ENCODE measurements at regions not wholly inside any gene's neighbourhood (a gene's known extent, or its start where the extent isn't known, plus 50 kb on each side); places are given as distances from the start of the nearest gene placed in this dataset.

- no peak for DNase-seq
- intact Hi-C loops (cut with micrococcal nuclease), result no loop called here
- no peak overlapping the region for H3K27ac ChIP-seq (ENCODE audit: low read length)
- TF ChIP-seq CTCF (IDR thresholded peaks at IDR 0.05), result no peak
- H3K4me1 ChIP-seq (ENCODE audit: control insufficient read depth, insufficient read depth, low read length), result no peaks in the 10 kb centered on the region
- no peak for ATAC-seq
- Mint-ChIP-seq H3K4me1 (no peaks in the 10 kb centered on the region), H3K27me3 (ENCODE audit: low read depth in 2 of 2) (no peaks in the 10 kb centered on the region), H3K36me3 (no peaks in the 10 kb centered on the region), H3K27ac (no peak overlapping the region), H3K9me3 (peaks cover 7 to 13% of the 10 kb centered on the region in 2 donors), H3K4me3 (no peak overlapping the region)
- no peaks in the 10 kb centered on the region for H3K36me3 ChIP-seq (ENCODE audit: control insufficient read depth, insufficient read depth, low read length)
- 98% methylated on average over 4 of the region's 4 CpGs for WGBS (ENCODE audit: insufficient coverage)
- H3K9me3 ChIP-seq (ENCODE audit: control insufficient read depth, insufficient read depth, low read length), result peaks cover 6% of the 10 kb centered on the region
- no peak overlapping the region for H3K4me3 ChIP-seq (ENCODE audit: low read length)
- no peaks in the 10 kb centered on the region for H3K27me3 ChIP-seq (ENCODE audit: control insufficient read depth, insufficient read depth, low read length)
These were observed 618.0 kb upstream of the ARGLU1 start for GRCh38 chr13:107185889-107186288.

DNA sequence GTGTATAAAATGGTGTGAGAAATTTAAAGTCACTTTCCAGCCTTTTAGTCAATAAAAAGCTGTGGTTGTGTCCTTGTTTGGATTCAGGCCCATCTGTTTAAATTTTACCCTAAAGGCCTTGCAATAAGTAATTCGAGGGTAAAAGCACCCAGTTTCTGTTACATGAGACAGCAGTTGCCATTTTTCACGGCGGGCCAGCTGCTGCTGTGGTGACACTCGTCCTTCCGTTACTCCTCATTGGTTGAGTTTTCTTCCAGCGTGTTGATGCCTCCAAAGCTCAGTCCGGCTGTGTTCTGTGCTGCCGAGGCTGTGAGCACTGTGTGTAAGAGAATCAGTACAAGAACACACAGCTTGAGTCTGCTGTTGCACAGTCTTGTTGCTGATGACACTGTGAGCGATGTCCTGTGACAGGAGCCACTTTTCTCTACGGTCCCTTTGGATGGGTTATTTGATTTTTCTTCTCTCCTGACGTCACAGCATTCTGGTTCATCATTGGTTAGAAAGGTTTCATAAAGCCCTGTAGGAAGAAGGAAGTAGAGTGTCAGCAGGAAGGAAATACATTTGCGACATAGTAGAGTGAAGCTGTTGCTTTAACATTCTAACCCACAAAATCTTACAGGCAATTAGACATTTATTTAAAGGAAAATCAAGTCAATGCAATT, 602.5 kb upstream of the ARGLU1 start:
- Mint-ChIP-seq H3K36me3 (no peaks in the 10 kb centered on the region), H3K4me3 (no peak overlapping the region), H3K4me1 (no peaks in the 10 kb centered on the region), H3K27me3 (ENCODE audit: low read depth in 2 of 2) (no peaks in the 10 kb centered on the region), H3K27ac (no peak overlapping the region), H3K9me3 (peaks cover 11 to 37% of the 10 kb centered on the region in 2 donors)
- TF ChIP-seq CTCF (IDR thresholded peaks at IDR 0.05), result no peak
- 88% methylated on average over 11 of the region's 12 CpGs for WGBS (ENCODE audit: insufficient coverage)
- Histone ChIP-seq H3K9me3 (ENCODE audit: control insufficient read depth, insufficient read depth, low read length) (no peaks in the 10 kb centered on the region), H3K36me3 (ENCODE audit: control insufficient read depth, insufficient read depth, low read length) (no peaks in the 10 kb centered on the region), H3K27me3 (ENCODE audit: control insufficient read depth, insufficient read depth, low read length) (no peaks in the 10 kb centered on the region), H3K4me1 (ENCODE audit: control insufficient read depth, insufficient read depth, low read length) (no peaks in the 10 kb centered on the region), H3K4me3 (ENCODE audit: low read length) (no peak overlapping the region), H3K27ac (ENCODE audit: low read length) (no peak overlapping the region)
- intact Hi-C loops (cut with micrococcal nuclease), result no loop called here
- no peak for DNase-seq
- ATAC-seq, result no peak

DNA sequence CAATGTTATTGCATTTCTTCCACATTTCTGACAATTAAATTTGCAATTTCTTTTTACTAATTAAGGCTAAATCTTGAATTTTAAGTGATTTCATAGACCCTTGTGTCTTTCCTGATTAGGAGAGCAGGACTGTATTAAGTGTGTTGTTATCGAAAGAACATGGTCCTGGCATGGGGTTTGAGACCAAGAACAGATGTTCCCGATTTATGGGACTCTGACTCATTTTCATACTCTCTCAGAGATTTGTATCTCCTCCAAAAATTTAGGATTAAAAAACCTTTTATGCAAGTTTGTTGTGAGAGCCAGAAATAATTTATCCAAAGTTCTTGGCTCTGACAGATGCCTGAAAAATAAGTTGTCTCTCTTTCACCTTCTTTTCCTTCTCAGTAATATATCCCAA, 589.3 kb upstream of the ARGLU1 start:
- DNase-seq (no peak), ATAC-seq (no peak)
- Mint-ChIP-seq H3K27me3 (ENCODE audit: low read depth in 2 of 2) (no peaks in the 10 kb centered on the region), H3K4me3 (no peak overlapping the region), H3K4me1 (no peaks in the 10 kb centered on the region), H3K27ac (no peak overlapping the region), H3K36me3 (no peaks in the 10 kb centered on the region), H3K9me3 (peaks cover 11 to 19% of the 10 kb centered on the region in 2 donors)
- Histone ChIP-seq H3K27me3 (ENCODE audit: control insufficient read depth, insufficient read depth, low read length) (no peaks in the 10 kb centered on the region), H3K4me3 (ENCODE audit: low read length) (no peak overlapping the region), H3K9me3 (ENCODE audit: control insufficient read depth, insufficient read depth, low read length) (no peaks in the 10 kb centered on the region), H3K27ac (ENCODE audit: low read length) (no peak overlapping the region), H3K36me3 (ENCODE audit: control insufficient read depth, insufficient read depth, low read length) (no peaks in the 10 kb centered on the region), H3K4me1 (ENCODE audit: control insufficient read depth, insufficient read depth, low read length) (no peaks in the 10 kb centered on the region)
- intact Hi-C loops (cut with micrococcal nuclease), result no loop called here
- WGBS (ENCODE audit: insufficient coverage), result 90% methylated on average over 2 of the region's 2 CpGs
- TF ChIP-seq CTCF (IDR thresholded peaks at IDR 0.05), result no peak

GRCh38 chr13:107144432-107144831, 576.5 kb upstream of the ARGLU1 start:
- Mint-ChIP-seq H3K27ac (no peak overlapping the region), H3K9me3 (peaks cover 9 to 19% of the 10 kb centered on the region in 2 donors), H3K4me1 (no peaks in the 10 kb centered on the region), H3K36me3 (no peaks in the 10 kb centered on the region), H3K4me3 (no peak overlapping the region), H3K27me3 (ENCODE audit: low read depth in 2 of 2) (no peaks in the 10 kb centered on the region)
- Histone ChIP-seq H3K4me1 (ENCODE audit: control insufficient read depth, insufficient read depth, low read length) (no peaks in the 10 kb centered on the region), H3K27me3 (ENCODE audit: control insufficient read depth, insufficient read depth, low read length) (no peaks in the 10 kb centered on the region), H3K27ac (ENCODE audit: low read length) (no peak overlapping the region), H3K36me3 (ENCODE audit: control insufficient read depth, insufficient read depth, low read length) (no peaks in the 10 kb centered on the region), H3K9me3 (ENCODE audit: control insufficient read depth, insufficient read depth, low read length) (no peaks in the 10 kb centered on the region), H3K4me3 (ENCODE audit: low read length) (no peak overlapping the region)
- no peak for ATAC-seq
- intact Hi-C loops (cut with micrococcal nuclease), result no loop called here
- TF ChIP-seq CTCF (IDR thresholded peaks at IDR 0.05), result no peak
- no peak for DNase-seq

All from natural killer cell (primary cell).